HCT116 (cell line): ENCODE measurements at regions not wholly inside any gene's neighbourhood (a gene's known extent, or its start where the extent isn't known, plus 50 kb on each side); places are given as distances from the start of the nearest gene placed in this dataset.

Experiments
- ATAC-seq: fragments of 200-7000 bp; cut with Tn5 transposase; 2 replicates; pipeline ENCODE4 v1.9.1; 2020; ENCODE audit warnings: mild to moderate bottlenecking, moderate library complexity
- BruUV-seq: library from RNA; stranded (reverse); fragments of 400-500 nt; replicated peaks from 2 replicates; lab custom pipeline; 2021; lab: Mats Ljungman, UMichigan
- CTCF ChIA-PET: fragments of 300-600 bp; sonication (Branson Sonifier 250); formaldehyde crosslinking; loops from one replicate; lab custom pipeline; 2021; ENCODE audit warnings: antibody characterized with exemption; lab: Charles Lee
- POLR2A ChIA-PET: fragments of 300-600, 350-600 bp; sonication (Branson Sonifier 250); formaldehyde crosslinking; loops from one replicate; lab custom pipeline; 2021; ENCODE audit warnings: antibody characterized with exemption; lab: Charles Lee
- RAD21 ChIA-PET, 2 experiments: fragments of 300-600 bp; sonication (Branson Sonifier 250); formaldehyde crosslinking; loops; one replicate each; lab custom pipeline; 2023; ENCODE audit warnings: low total read pairs in 2 of 2; ENCODE audit not compliant: uncharacterized antibody in 2 of 2, unreplicated experiment in 2 of 2, low non-redundant PET in 1 of 2; lab: Charles Lee
- DNase-seq: peaks from one replicate; pipeline ENCODE4 v3.0.0-alpha.2; 2010; ENCODE audit warnings: low read depth, low spot score
- H2AFZ ChIP-seq: fragments of 200-600 bp; shearing (Covaris generic), sonication (generic); 2 replicates; pipeline ENCODE4 v1.6.1; 2017; ENCODE audit warnings: low read depth, mixed run types, mixed read lengths, antibody characterized with exemption, low read length; ENCODE audit not compliant: poor library complexity, severe bottlenecking
- H3K27ac ChIP-seq: 2 replicates; pipeline ENCODE4 v1.5.1; 2012; ENCODE audit warnings: low read depth, low read length
- H3K27me3 ChIP-seq: fragments of 200-600 bp; sonication (generic); 2 replicates; pipeline ENCODE4 v1.6.1; 2016; ENCODE audit warnings: mixed run types, low read length, mixed read lengths; ENCODE audit not compliant: insufficient read depth
- H3K36me3 ChIP-seq, 2 experiments: fragments of 200-500 bp in 1 of 2; fragments of 200-600 bp in 1 of 2; sonication (Bioruptor generic) in 1 of 2; sonication (generic) in 1 of 2; 2 replicates each; pipeline versions ENCODE4 v1.5.1 to v1.6.1; 2014 to 2016; ENCODE audit warnings: low read length in 2 of 2, inconsistent platforms in 1 of 2, mixed read lengths in 1 of 2, mixed run types in 1 of 2; ENCODE audit not compliant: insufficient read depth in 2 of 2, control insufficient read depth in 1 of 2
- H3K4me1 ChIP-seq, 2 experiments: fragments of 200-600 bp in 1 of 2; sonication (generic) in 1 of 2; 2 replicates each; pipeline versions ENCODE4 v1.5.1 to v1.6.1; 2012 to 2017; ENCODE audit warnings: low read length in 2 of 2, inconsistent platforms in 1 of 2, mild to moderate bottlenecking in 1 of 2, mixed read lengths in 1 of 2, mixed run types in 1 of 2, moderate library complexity in 1 of 2; ENCODE audit not compliant: insufficient read depth in 2 of 2, control insufficient read depth in 1 of 2
- H3K4me2 ChIP-seq: fragments of 200-600 bp; sonication (generic); 2 replicates; pipeline ENCODE4 v1.6.1; 2017; ENCODE audit warnings: mixed run types, low read length, mixed read lengths
- H3K4me3 ChIP-seq, 2 experiments: fragments of 200-600 bp in 1 of 2; sonication (generic) in 1 of 2; replicated peaks in 1 of 2; 2 replicates each; pipeline ENCODE4 v1.5.1; 2011 to 2016; ENCODE audit warnings: low read length in 2 of 2, control low read depth in 1 of 2, low read depth in 1 of 2, mild to moderate bottlenecking in 1 of 2, mixed read lengths in 1 of 2, mixed run types in 1 of 2
- H3K79me2 ChIP-seq: fragments of 200-600 bp; sonication (generic); 2 replicates; pipeline ENCODE4 v1.6.1; 2017; ENCODE audit warnings: mild to moderate bottlenecking, mixed run types, low read length, moderate library complexity, mixed read lengths; ENCODE audit not compliant: insufficient read depth
- H3K9ac ChIP-seq: fragments of 200-600 bp; sonication (generic); 2 replicates; pipeline ENCODE4 v1.6.1; 2016; ENCODE audit warnings: low read length, mixed read lengths
- H3K9me2 ChIP-seq: fragments of 200-600 bp; sonication (generic), shearing (Covaris generic); 2 replicates; pipeline ENCODE4 v1.6.1; 2017; ENCODE audit warnings: mixed run types, mild to moderate bottlenecking, moderate library complexity; ENCODE audit not compliant: insufficient read depth
- H3K9me3 ChIP-seq, 2 experiments: fragments of 200-500 bp in 1 of 2; fragments of 200-600 bp in 1 of 2; sonication (Bioruptor generic) in 1 of 2; sonication (generic) in 1 of 2; 2 replicates each; pipeline ENCODE4 v1.6.1; 2014 to 2017; ENCODE audit warnings: low read length in 2 of 2, mixed read lengths in 2 of 2, inconsistent platforms in 1 of 2, low read depth in 1 of 2, mild to moderate bottlenecking in 1 of 2, mixed run types in 1 of 2, moderate library complexity in 1 of 2; ENCODE audit not compliant: control insufficient read depth in 1 of 2, insufficient read depth in 1 of 2
- H4K20me1 ChIP-seq: fragments of 200-600 bp; sonication (generic), shearing (Covaris generic); 2 replicates; pipeline ENCODE4 v1.6.1; 2017; ENCODE audit warnings: mixed run types, mild to moderate bottlenecking, moderate library complexity; ENCODE audit not compliant: insufficient read depth
- CBX3 ChIP-seq: IDR thresholded peaks from 2 replicates; pipeline ENCODE4 v1.6.1; 2012; ENCODE audit warnings: low read depth
- CTCF ChIP-seq, 3 experiments: fragments of 200-600 bp in 1 of 3; sonication (generic) in 1 of 3; IDR thresholded peaks in 2 of 3; conservative IDR thresholded peaks in 1 of 3; 2 replicates each; pipeline ENCODE4 v1.5.1; 2012 to 2017; ENCODE audit warnings: low read depth in 2 of 3, low read length in 2 of 3, antibody characterized with exemption in 1 of 3, borderline replicate concordance in 1 of 3, control low read depth in 1 of 3, mild to moderate bottlenecking in 1 of 3, mixed read lengths in 1 of 3, mixed run types in 1 of 3, moderate library complexity in 1 of 3; ENCODE audit not compliant: insufficient read depth in 1 of 3
- EGR1 ChIP-seq: IDR thresholded peaks from 2 replicates; pipeline ENCODE4 v1.6.1; 2012; ENCODE audit warnings: low read depth
- ELF1 ChIP-seq: IDR thresholded peaks from 2 replicates; pipeline ENCODE4 v1.6.1; 2012; ENCODE audit warnings: low read depth, borderline replicate concordance
- EZH2phosphoT487 ChIP-seq: fragments of 200-600 bp; IDR thresholded peaks from 2 replicates; pipeline ENCODE4 v1.6.1; 2018; ENCODE audit warnings: antibody characterized with exemption, borderline replicate concordance
- JUND ChIP-seq: IDR thresholded peaks from 2 replicates; pipeline ENCODE4 v1.6.1; 2012
- MAX ChIP-seq: IDR thresholded peaks from 2 replicates; pipeline ENCODE4 v1.6.1; 2012
- POLR2A ChIP-seq: IDR thresholded peaks from 2 replicates; pipeline ENCODE4 v1.7.0; 2011; ENCODE audit warnings: borderline replicate concordance; ENCODE audit not compliant: insufficient read depth, insufficient read length; ENCODE audit errors: extremely low read depth
- POLR2AphosphoS5 ChIP-seq: IDR thresholded peaks from 2 replicates; pipeline ENCODE4 v1.6.1; 2011; ENCODE audit warnings: mild to moderate bottlenecking, low read depth, low read length, moderate library complexity
- RAD21 ChIP-seq: IDR thresholded peaks from 2 replicates; pipeline ENCODE4 v1.6.1; 2012; ENCODE audit warnings: low read depth, mild to moderate bottlenecking
- SP1 ChIP-seq: IDR thresholded peaks from 2 replicates; pipeline ENCODE4 v1.6.1; 2012; ENCODE audit warnings: low read depth
- SRF ChIP-seq: IDR thresholded peaks from 2 replicates; pipeline ENCODE4 v1.6.1; 2012; ENCODE audit warnings: low read depth
- YY1 ChIP-seq: IDR thresholded peaks from 2 replicates; pipeline ENCODE4 v1.6.1; 2011; ENCODE audit warnings: low read length, low read depth, moderate library complexity, mild to moderate bottlenecking; ENCODE audit not compliant: insufficient replicate concordance; ENCODE audit errors: extremely low read depth
- ZNF274 ChIP-seq: fragments of 200-500 bp; sonication (Bioruptor generic); IDR thresholded peaks from 2 replicates; pipeline ENCODE4 v1.6.1; 2014; ENCODE audit warnings: mild to moderate bottlenecking, low read depth, low read length, inconsistent platforms
- intact Hi-C: fragments of 100-400 bp; cut with micrococcal nuclease; formaldehyde crosslinking; loops from 2 replicates; pipeline ENCODE4 v1.10.0; 2022
- TF ChIP-seq, protein P1 (sequence below): IDR thresholded peaks from 2 replicates; pipeline ENCODE4 v1.6.1; 2012; ENCODE audit warnings: low read depth
- TF ChIP-seq, protein P2 (sequence below): IDR thresholded peaks from 2 replicates; pipeline ENCODE4 v1.6.1; 2012
- TF ChIP-seq, protein P3 (sequence below): IDR thresholded peaks from 2 replicates; pipeline ENCODE4 v1.6.1; 2011; ENCODE audit warnings: mild to moderate bottlenecking, low read length, moderate library complexity; ENCODE audit not compliant: insufficient replicate concordance; ENCODE audit errors: extremely low read depth

- no peak for TF ChIP-seq SRF
- 0 out of 2 replicates have a peak, but pooled peaks have one; percentile 13 for TF ChIP-seq EGR1
- no peak for TF ChIP-seq POLR2A
- TF ChIP-seq JUND = peak; percentile 75
Measured at GRCh38 chr7:19969859-19970493, 196.6 kb upstream of the TMEM196 start (continued).

DNA sequence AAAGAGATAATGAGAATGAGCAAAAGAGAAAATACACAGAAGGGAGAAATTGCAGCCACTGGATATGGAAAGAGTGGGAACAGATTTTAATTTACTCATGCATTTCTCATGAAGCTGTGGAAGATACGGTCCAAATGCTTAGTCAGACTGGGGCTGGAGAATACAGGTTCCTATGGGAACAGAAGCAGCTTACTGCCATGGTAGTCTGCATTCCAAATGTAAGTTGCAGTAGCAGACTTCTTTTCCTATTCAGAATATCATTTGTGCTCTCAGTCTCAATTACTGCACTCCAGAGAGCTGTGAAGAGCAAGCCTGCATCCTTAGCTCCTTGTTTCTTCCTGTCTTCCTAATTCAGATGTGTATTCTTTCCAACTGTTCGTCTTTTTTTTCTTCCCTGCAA, 190.8 kb upstream of the TMEM196 start:
- no peaks in the 10 kb centered on the region for H3K9me3 ChIP-seq
- intact Hi-C loops = no loop called here
- ChIA-PET CTCF (no interaction called here), POLR2A (no interaction called here), RAD21 (no interaction called here)
- no peaks in the 10 kb centered on the region for H3K9me2 ChIP-seq
- H3K36me3 ChIP-seq = no peaks in the 10 kb centered on the region; a peak in 1 of 4 replicates
- H2AFZ ChIP-seq = no peak overlapping the region
- no peak overlapping the region for H3K27ac ChIP-seq
- no peak overlapping the region for H3K4me3 ChIP-seq
- peaks cover 2 to 28% of the 10 kb centered on the region in 2 experiments; a peak in 3 of 4 replicates for H3K4me1 ChIP-seq
- BruUV-seq = no TSS peak
- no peaks in the 10 kb centered on the region for H3K27me3 ChIP-seq
- H4K20me1 ChIP-seq = no peaks in the 10 kb centered on the region
- DNase-seq = no peak
- no peak overlapping the region for H3K9ac ChIP-seq
- H3K4me2 ChIP-seq = no peak overlapping the region
- no peaks in the 10 kb centered on the region for H3K79me2 ChIP-seq
- no peak for ATAC-seq
- TF ChIP-seq, protein P1, sequence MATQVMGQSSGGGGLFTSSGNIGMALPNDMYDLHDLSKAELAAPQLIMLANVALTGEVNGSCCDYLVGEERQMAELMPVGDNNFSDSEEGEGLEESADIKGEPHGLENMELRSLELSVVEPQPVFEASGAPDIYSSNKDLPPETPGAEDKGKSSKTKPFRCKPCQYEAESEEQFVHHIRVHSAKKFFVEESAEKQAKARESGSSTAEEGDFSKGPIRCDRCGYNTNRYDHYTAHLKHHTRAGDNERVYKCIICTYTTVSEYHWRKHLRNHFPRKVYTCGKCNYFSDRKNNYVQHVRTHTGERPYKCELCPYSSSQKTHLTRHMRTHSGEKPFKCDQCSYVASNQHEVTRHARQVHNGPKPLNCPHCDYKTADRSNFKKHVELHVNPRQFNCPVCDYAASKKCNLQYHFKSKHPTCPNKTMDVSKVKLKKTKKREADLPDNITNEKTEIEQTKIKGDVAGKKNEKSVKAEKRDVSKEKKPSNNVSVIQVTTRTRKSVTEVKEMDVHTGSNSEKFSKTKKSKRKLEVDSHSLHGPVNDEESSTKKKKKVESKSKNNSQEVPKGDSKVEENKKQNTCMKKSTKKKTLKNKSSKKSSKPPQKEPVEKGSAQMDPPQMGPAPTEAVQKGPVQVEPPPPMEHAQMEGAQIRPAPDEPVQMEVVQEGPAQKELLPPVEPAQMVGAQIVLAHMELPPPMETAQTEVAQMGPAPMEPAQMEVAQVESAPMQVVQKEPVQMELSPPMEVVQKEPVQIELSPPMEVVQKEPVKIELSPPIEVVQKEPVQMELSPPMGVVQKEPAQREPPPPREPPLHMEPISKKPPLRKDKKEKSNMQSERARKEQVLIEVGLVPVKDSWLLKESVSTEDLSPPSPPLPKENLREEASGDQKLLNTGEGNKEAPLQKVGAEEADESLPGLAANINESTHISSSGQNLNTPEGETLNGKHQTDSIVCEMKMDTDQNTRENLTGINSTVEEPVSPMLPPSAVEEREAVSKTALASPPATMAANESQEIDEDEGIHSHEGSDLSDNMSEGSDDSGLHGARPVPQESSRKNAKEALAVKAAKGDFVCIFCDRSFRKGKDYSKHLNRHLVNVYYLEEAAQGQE = no peak
- TF ChIP-seq MAX = no peak
- TF ChIP-seq RAD21 = no peak
- no peak for TF ChIP-seq POLR2AphosphoS5
- TF ChIP-seq ZNF274 = no peak
- no peak for TF ChIP-seq EZH2phosphoT487
- TF ChIP-seq SRF = no peak
- TF ChIP-seq CTCF (IDR thresholded peaks at IDR 0.05 in 2 of 3, conservative IDR thresholded peaks at IDR 0.05 in 1 of 3; ENCODE audit: borderline replicate concordance in 1 of 3, insufficient read depth in 1 of 3, low read depth in 2 of 3, low read length in 2 of 3) = no peak
- TF ChIP-seq YY1 = no peak
- no peak for TF ChIP-seq EGR1
- TF ChIP-seq, protein P2, sequence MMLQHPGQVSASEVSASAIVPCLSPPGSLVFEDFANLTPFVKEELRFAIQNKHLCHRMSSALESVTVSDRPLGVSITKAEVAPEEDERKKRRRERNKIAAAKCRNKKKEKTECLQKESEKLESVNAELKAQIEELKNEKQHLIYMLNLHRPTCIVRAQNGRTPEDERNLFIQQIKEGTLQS = no peak
- no peak for TF ChIP-seq ELF1
- TF ChIP-seq, protein P3, sequence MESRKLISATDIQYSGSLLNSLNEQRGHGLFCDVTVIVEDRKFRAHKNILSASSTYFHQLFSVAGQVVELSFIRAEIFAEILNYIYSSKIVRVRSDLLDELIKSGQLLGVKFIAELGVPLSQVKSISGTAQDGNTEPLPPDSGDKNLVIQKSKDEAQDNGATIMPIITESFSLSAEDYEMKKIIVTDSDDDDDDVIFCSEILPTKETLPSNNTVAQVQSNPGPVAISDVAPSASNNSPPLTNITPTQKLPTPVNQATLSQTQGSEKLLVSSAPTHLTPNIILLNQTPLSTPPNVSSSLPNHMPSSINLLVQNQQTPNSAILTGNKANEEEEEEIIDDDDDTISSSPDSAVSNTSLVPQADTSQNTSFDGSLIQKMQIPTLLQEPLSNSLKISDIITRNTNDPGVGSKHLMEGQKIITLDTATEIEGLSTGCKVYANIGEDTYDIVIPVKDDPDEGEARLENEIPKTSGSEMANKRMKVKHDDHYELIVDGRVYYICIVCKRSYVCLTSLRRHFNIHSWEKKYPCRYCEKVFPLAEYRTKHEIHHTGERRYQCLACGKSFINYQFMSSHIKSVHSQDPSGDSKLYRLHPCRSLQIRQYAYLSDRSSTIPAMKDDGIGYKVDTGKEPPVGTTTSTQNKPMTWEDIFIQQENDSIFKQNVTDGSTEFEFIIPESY = no peak
- TF ChIP-seq CBX3 = no peak
- TF ChIP-seq SP1 = no peak
